ENCODE measurements at regions not wholly inside any gene's neighbourhood (a gene's known extent, or its start where the extent isn't known, plus 50 kb on each side); places are given as distances from the start of the nearest gene placed in this dataset.

- no peak for DNase-seq (ENCODE audit: low spot score)
Measured at GRCh38 chr10:75294518-75294865, 58.7 kb upstream of the COMTD1 start.

DNA sequence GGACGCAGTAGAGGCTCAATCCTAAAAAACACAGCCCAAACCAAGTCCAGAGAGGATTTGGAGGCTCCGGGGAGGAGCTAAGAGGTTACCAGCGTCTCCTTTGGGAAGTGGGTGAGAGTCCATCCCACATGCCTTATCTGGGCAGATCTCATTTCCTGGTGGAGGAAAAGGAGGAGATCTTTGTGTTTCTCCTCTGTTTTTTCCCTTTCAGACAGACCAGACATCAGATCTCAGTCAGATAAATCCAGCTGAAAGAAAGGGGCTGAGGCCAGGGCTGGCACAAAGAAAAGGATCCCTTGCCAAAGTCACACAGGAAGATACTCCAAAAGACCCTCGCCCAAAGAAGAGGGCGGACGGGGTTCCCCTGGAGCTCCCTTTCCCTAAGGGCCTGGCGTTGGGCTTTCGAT, 58.3 kb upstream of the COMTD1 start:
- DNase-seq (ENCODE audit: low spot score): peak; percentile 35

DNA sequence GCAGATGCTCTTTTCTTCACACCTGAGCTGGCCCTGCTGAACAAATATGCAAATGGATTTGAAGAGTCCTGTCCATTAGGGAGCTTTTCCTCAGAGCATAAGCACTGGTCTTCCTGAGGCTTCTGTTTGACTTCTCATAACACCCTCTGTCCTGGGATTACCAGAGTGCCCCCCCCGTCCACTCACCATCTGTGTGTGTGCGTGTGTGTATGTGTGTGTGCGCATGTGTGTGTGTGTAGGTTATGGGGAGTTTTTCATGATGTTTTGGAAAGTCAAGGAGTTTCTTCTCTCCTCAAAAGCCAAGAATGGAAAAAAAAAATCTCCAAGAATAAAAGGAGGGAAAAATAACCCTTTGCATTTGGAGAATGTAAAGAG, 57.7 kb upstream of the COMTD1 start:
- DNase-seq (ENCODE audit: low spot score): no peak

DNA sequence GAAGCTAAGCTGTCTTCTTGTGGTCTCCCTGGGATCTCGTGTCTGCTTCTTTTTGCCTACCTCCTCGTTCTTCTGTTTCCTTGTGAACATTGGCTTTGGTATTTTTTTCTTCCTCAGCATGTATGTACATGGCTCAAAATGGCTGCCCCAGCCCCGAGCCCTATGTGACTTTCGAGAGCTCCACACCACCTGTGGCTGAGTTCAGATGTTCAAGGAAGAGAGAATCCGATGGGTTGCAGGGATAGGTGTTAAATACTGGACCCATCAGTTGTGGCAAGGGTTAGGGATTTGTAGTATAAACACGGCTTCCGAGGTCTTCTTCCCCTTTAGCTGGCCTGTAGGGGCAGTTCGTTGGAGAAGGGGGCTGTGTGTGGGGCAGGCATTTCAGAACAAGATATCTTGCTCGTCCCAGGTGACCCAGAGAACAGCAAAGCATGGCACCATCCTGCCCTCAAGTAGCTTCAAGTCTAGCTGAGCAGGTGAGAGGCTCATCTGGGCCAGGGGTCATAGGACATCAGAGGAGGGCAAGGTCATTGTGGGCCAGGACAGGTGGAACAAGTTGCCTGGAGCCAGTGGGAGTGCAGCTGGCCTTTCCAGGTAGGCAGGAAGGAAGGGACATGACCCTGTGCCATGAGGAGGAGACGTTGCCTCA, 57.2 kb upstream of the COMTD1 start:
- no peak for DNase-seq (ENCODE audit: low spot score)

DNA sequence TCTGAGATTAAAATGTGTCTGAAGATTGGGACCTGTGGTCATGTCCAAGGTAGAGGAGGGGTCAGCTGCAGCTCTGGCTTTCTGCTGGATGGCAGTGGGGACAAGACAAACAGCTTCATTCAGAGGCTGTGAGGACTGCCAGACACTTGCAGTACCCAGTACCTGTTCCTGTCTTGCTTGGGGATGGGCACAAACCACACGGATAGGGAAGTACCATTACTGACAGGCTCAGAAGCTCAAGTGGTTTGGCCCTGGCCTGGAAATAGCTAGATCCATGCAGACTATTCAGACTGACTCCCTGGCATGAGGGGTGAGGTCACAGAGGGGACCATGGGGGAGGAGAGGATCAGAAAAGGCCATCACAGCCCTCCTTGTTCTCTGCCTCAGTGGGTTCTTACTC, 56.0 kb upstream of the COMTD1 start:
- no peak for DNase-seq (ENCODE audit: low spot score)

GRCh38 chr10:75288140-75288711, 52.5 kb upstream of the COMTD1 start:
- DNase-seq (ENCODE audit: low spot score): no peak

GRCh38 chr10:75287697-75288096, 51.9 kb upstream of the COMTD1 start:
- no peak for DNase-seq (ENCODE audit: low spot score)

DNA sequence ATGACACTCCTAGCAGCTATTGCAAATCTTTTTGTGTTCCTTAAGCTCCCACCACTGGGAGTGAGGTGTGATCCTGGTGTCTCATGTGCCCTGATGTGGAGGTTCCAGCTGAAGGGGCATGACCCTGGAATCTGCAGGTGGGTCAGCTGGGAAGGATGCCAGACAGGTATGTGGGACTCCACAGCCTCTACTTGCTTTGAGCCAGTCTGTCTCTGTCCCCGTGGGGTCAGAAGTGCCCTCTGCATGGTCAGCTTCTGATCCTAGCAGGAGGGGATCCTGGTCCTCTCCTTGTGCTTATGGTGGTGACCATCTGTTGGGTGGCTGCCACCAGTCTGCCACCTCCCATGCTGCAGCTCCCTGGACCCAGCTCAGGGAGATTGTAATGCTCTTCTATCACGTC, 51.1 kb upstream of the COMTD1 start:
- no peak for DNase-seq (ENCODE audit: low spot score)
